ENCODE measurements at regions not wholly inside any gene's neighbourhood (a gene's known extent, or its start where the extent isn't known, plus 50 kb on each side); places are given as distances from the start of the nearest gene placed in this dataset.

GRCh38 chr7:12786494-12786893, 99.1 kb downstream of the ARL4A start:
- Histone ChIP-seq H3K9me1 (replicated peaks; ENCODE audit: control insufficient read depth, extremely low read depth, insufficient read depth, low read length) (no peaks in the 10 kb centered on the region), H4K20me1 (replicated peaks; ENCODE audit: control insufficient read depth, extremely low read depth, insufficient read depth, low read length) (no peaks in the 10 kb centered on the region), H2AFZ (ENCODE audit: low read depth, low read length) (no peak overlapping the region), H3K79me2 (ENCODE audit: control insufficient read depth, insufficient read depth, low read length) (no peaks in the 10 kb centered on the region), H3K27ac (ENCODE audit: insufficient read depth, low read depth, low read length) (no peak overlapping the region), H3K4me1 (ENCODE audit: control insufficient read depth, extremely low read depth, insufficient read depth, low read length) (no peaks in the 10 kb centered on the region), H3K9me3 (replicated peaks; ENCODE audit: control insufficient read depth, insufficient read depth, low read length) (no peaks in the 10 kb centered on the region), H3K4me2 (ENCODE audit: insufficient read depth, low read length) (no peak overlapping the region), H3K4me3 (replicated peaks in 1 of 3; ENCODE audit: insufficient read depth in 1 of 3, low read depth in 1 of 3, low read length in 3 of 3) (no peak overlapping the region), H3K27me3 (ENCODE audit: control insufficient read depth in 2 of 2, insufficient read depth in 2 of 2, low read length in 2 of 2) (no peaks in the 10 kb centered on the region), H3K9ac (replicated peaks; ENCODE audit: extremely low read depth, insufficient read depth, low read length) (no peak overlapping the region), H3K36me3 (ENCODE audit: control insufficient read depth in 2 of 2, extremely low read depth in 1 of 2, insufficient read depth in 2 of 2, low read length in 2 of 2) (no peaks in the 10 kb centered on the region)
- no TSS peak for BruUV-seq (replicated peaks)
- POLR2A ChIA-PET, result no interaction called here
- CTCF ChIA-PET, result no interaction called here
- TF ChIP-seq POLR2AphosphoS5 (IDR thresholded peaks at IDR 0.05; ENCODE audit: insufficient read depth, low read depth, low read length) (no peak), MYC (IDR thresholded peaks at IDR 0.05; ENCODE audit: low read depth, low read length) (no peak), EZH2 (IDR thresholded peaks at IDR 0.05; ENCODE audit: borderline replicate concordance, low read depth, low read length, severe bottlenecking) (no peak), JUN (IDR thresholded peaks at IDR 0.05; ENCODE audit: borderline replicate concordance, insufficient read depth, insufficient read length, low read depth) (no peak), MAX (IDR thresholded peaks at IDR 0.05; ENCODE audit: insufficient read depth, insufficient read length) (no peak), GATA2 (IDR thresholded peaks at IDR 0.05; ENCODE audit: insufficient read depth, insufficient read length, low read depth, low read length) (no peak), CTCF (IDR thresholded peaks at IDR 0.05; ENCODE audit: extremely low read depth in 1 of 2, insufficient read depth in 1 of 2, low read depth in 1 of 2, low read length in 2 of 2) (no peak), FOS (IDR thresholded peaks at IDR 0.05; ENCODE audit: borderline replicate concordance, insufficient read depth, low read length) (no peak), POLR2A (IDR thresholded peaks at IDR 0.05; ENCODE audit: low read depth, low read length) (no peak)
- DNase-seq (ENCODE audit: low read depth, low spot score), result no peak
- dilution Hi-C loops (cut with MboI; ENCODE audit: extremely low pct_ligation_motif_present, low sequenced_read_pairs), result no loop called here
- no peak for FAIRE-seq
- intact Hi-C loops (cut with micrococcal nuclease), result no loop called here

All from endothelial cell of umbilical vein (primary cell).